ENCODE measurements at regions not wholly inside any gene's neighbourhood (a gene's known extent, or its start where the extent isn't known, plus 50 kb on each side); places are given as distances from the start of the nearest gene placed in this dataset.

DNA sequence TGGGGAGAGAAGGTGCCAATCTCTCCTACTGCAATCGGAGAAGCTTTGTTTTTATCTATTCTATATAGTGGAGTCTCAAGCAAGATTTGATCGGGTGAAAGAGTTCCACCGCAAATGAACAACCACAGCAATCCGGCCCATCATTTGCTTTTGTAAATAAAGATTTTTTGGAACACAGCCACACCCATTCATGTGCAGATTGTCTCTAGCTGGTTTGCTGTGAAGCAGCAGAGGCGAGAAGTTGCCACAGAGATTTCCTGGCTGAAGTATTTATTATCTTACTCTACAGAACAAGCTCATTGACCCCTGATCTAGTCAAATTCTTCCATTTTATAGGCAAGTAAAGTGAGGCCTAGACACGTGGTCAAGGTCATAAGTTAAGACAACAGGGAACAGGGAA is 195.5 kb upstream of the TNRC6C start:
- no peak overlapping the region for H3K27ac ChIP-seq
- no peak for TF ChIP-seq ZFX (IDR thresholded peaks at IDR 0.05; ENCODE audit: borderline replicate concordance)
- TF ChIP-seq, protein P1, sequence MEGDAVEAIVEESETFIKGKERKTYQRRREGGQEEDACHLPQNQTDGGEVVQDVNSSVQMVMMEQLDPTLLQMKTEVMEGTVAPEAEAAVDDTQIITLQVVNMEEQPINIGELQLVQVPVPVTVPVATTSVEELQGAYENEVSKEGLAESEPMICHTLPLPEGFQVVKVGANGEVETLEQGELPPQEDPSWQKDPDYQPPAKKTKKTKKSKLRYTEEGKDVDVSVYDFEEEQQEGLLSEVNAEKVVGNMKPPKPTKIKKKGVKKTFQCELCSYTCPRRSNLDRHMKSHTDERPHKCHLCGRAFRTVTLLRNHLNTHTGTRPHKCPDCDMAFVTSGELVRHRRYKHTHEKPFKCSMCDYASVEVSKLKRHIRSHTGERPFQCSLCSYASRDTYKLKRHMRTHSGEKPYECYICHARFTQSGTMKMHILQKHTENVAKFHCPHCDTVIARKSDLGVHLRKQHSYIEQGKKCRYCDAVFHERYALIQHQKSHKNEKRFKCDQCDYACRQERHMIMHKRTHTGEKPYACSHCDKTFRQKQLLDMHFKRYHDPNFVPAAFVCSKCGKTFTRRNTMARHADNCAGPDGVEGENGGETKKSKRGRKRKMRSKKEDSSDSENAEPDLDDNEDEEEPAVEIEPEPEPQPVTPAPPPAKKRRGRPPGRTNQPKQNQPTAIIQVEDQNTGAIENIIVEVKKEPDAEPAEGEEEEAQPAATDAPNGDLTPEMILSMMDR (IDR thresholded peaks at IDR 0.05): no peak

DNA sequence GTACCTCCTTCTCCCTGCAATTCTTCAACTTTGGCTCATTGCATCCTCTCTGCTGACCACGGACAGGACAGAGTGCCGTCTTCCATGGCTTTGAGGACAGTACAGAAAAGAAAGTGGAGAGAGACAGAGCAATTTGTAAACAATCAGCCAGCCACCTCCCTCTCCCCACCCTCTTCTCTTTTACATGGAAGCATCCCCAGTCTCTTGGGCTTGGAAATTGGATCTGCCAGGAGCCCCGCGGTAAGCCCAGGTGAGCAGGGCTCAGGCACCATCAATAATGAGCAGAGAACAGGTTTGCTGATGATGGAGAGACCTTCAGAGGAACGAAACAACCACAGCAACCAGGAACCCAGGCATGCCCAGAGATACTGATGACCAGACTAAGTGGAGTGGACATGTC is 194.9 kb upstream of the TNRC6C start:
- H3K27ac ChIP-seq: no peak overlapping the region
- TF ChIP-seq, protein P1 (IDR thresholded peaks at IDR 0.05): no peak
- no peak for TF ChIP-seq ZFX (IDR thresholded peaks at IDR 0.05; ENCODE audit: borderline replicate concordance)

DNA sequence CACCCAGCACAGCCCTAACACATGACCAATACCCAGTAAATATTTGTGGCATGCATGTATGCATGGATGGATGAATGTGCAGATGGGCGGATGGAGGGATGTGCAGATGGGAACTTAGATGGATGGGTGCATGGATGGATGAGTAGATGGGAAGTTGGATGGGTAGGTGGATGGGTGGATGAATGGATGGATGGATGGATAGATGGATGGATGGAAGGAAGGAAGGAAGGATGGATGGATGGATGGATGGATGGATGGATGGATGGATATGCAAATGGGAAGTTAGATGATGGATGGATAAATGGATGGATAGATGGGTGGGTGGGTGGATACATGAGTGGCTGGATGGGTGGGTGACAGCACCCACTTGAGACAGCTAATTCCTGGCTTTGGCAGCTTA is 193.2 kb upstream of the TNRC6C start:
- no peak overlapping the region for H3K27ac ChIP-seq
- TF ChIP-seq ZFX (IDR thresholded peaks at IDR 0.05; ENCODE audit: borderline replicate concordance): no peak
- TF ChIP-seq, protein P1 (IDR thresholded peaks at IDR 0.05): no peak

DNA sequence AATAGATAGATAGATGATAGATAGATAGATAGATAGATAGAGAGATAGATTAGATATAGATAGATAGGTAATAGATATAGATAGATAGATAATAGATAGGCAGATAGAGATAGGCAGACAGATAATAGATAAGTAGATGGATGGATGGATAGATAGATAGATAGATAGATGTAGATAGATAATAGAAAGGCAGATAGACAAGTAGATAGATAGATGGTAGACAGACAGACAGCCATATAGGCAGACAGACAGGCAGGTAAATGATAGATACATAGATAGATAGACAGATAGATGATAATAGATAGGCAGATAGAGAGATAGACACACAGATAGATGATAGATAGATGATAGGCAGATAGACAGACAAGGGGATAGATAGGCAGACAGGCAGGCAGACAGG is 191.4 kb upstream of the TNRC6C start:
- TF ChIP-seq, protein P1 (IDR thresholded peaks at IDR 0.05): no peak
- TF ChIP-seq ZFX (IDR thresholded peaks at IDR 0.05; ENCODE audit: borderline replicate concordance): no peak
- H3K27ac ChIP-seq: no peak overlapping the region

DNA sequence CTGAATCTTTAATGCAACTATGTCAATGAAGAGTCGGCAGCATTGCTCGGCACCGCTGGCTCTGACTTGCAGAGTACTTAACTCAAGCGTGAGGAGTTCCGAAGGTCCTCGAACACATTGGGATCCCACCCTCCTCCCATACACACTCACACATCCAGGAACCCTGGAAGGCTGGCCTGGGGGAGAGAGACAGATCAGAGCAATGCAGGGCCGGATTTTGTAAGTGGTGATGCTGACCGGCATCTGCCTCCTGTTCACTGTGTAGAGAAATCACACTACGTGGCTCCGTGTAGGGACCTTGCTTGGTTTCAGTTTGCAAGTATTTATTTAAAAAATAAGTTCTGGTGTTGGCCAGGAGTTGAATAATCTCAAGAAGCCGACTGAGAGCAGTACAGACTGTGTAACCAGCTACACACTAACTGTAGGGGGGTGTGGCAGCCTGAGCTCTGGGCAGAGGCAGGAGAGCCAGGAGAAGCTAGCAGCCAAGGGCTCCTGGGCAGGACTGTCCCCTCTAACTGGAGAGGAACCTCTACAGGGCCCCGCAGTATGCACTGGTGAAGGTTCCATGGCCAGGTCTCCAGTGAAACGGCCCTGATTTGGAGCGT is 190.2 kb upstream of the TNRC6C start:
- H3K27ac ChIP-seq: no peak overlapping the region
- TF ChIP-seq, protein P1 (IDR thresholded peaks at IDR 0.05): no peak
- no peak for TF ChIP-seq ZFX (IDR thresholded peaks at IDR 0.05; ENCODE audit: borderline replicate concordance)

DNA sequence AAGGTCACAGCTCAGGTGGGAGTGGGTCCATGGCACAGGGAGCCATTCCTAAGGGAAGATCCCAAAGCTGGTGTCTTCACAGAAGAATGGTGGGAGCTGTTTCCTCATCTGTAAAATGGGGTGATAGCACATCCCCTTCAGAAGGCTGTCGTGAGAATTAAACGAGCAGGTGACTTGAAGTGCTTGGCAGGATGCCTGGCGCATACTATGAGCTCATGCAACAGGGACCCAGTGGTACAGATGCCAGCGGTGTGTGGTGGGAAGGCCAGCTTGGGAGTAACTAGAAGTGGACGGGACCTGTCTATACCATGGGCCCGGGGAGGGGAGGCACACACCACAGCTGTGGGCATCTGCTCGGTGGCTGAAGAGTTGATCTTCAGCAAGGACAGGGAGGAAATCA is 189.3 kb upstream of the TNRC6C start:
- H3K27ac ChIP-seq: no peak overlapping the region
- TF ChIP-seq, protein P1 (IDR thresholded peaks at IDR 0.05): no peak
- TF ChIP-seq ZFX (IDR thresholded peaks at IDR 0.05; ENCODE audit: borderline replicate concordance): no peak

DNA sequence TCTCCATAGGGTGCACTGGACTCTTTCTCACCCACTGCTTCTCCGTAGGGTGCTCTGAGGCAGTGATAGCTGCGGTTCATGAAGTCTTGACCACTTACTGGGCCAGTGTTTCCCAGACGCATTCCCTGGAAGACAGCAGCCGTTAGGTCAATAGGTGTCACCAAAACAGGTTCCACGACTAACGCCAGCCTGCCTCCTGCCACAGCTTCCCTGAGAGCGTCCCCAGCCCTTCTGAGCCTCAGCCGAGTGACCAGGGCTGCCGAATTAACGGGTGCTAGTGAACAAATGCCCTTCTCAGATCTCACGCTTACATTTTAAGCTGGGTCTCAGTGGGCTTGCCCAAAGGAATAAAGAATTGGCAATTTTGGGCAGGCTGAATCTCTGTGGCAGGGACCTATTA is 188.7 kb upstream of the TNRC6C start:
- TF ChIP-seq ZFX (IDR thresholded peaks at IDR 0.05; ENCODE audit: borderline replicate concordance): no peak
- TF ChIP-seq, protein P1 (IDR thresholded peaks at IDR 0.05): no peak
- no peak overlapping the region for H3K27ac ChIP-seq

Measured in 22Rv1 (cell line).